ENCODE measurements at regions not wholly inside any gene's neighbourhood (a gene's known extent, or its start where the extent isn't known, plus 50 kb on each side); places are given as distances from the start of the nearest gene placed in this dataset.

DNA sequence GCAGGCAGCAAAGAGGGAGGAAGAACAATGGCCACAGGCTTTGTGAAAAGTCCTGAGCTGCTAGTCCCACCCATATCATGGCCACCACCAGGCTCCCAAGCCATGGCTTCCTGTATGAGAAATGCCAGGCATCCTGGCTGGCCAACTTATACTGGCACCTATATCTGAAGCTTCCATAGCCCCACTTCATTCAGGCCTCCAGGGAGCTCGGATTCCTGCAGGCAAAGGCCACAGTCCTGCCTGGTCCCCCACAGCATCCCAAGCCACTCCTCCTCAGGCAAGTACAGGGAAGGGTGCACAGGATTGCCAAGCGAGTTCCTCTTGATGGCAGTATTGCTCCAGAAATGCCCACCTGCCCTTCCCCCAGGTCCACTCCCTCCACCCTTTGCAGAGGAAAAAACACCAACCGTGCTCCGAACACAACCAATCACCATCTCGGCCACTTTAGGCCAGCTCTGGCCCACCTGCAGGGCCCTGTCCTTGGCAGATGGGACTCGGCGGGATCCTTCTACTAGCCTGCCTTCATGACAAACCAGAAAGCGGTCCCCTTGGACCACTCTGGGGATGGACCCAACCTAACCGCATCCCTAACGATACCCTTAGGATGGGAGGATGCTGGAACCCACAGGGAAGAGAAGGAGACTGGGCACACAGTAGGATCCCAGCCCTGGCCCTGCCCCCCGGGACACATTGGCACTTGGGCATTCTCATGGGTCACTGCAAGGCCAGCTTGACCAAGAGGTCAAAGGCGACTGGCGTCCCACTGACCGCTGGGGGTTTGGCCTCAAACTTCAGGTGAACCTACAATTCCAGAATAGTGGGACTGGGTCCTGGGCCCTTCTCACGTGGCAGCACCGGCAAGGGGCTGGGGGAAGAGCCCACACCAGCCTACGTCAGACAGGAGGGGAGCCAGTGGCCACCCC lies 220.4 kb upstream of the AGTR2 start:
- Histone ChIP-seq H3K27me3 (ENCODE audit: control insufficient read depth in 1 of 2, insufficient read depth in 2 of 2, low read length in 2 of 2) (peaks cover 0 to 4% of the 10 kb centered on the region in 2 donors), H3K36me3 (ENCODE audit: insufficient read depth, low read length) (no peaks in the 10 kb centered on the region), H3K4me1 (ENCODE audit: insufficient read depth, low read length) (no peaks in the 10 kb centered on the region), H3K4me3 (ENCODE audit: low read depth in 1 of 2, low read length in 2 of 2) (no peak overlapping the region), H3K9me3 (ENCODE audit: low read length) (no peaks in the 10 kb centered on the region), H3K27ac (ENCODE audit: low read depth, low read length) (no peak overlapping the region), H3K9ac (ENCODE audit: low read length) (no peak overlapping the region)

DNA sequence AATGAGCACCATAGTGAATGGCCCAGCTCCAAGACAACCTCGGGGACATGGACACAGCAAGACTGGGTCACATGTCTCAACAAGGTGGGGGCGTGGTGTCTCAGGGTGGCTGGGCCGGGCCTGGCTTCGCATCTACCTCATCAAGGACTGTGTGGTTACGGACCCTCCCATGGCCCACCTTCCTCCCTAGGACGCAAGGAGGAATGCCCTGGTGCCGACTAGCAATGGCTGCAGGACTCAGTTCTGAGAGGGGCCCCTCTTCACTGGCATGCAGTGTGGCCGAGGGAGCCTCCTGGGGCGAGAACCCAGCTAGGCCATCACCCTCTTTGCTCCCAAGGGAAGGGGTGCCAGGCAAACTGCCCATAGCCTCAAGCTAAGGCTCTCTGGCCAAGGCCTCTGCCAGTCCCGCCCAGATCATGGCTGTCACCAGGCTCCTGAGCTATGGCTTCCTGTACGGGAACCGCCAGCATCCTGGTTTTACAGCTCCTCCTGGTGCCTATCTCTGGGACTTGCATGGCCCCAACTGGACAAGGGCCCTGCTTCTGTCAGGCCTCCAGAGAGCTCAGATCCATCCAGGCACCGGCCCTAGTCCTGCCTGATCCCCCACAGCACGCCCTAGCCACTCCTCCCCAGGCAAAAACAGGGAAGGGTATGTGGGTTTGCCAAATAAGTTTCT lies 218.0 kb upstream of the AGTR2 start:
- Histone ChIP-seq H3K4me3 (ENCODE audit: low read depth in 1 of 2, low read length in 2 of 2) (no peak overlapping the region), H3K27ac (ENCODE audit: low read depth, low read length) (no peak overlapping the region), H3K9me3 (ENCODE audit: low read length) (no peaks in the 10 kb centered on the region), H3K36me3 (ENCODE audit: insufficient read depth, low read length) (no peaks in the 10 kb centered on the region), H3K9ac (ENCODE audit: low read length) (no peak overlapping the region), H3K27me3 (ENCODE audit: control insufficient read depth in 1 of 2, insufficient read depth in 2 of 2, low read length in 2 of 2) (peaks cover 0 to 4% of the 10 kb centered on the region in 2 donors), H3K4me1 (ENCODE audit: insufficient read depth, low read length) (no peaks in the 10 kb centered on the region)

DNA sequence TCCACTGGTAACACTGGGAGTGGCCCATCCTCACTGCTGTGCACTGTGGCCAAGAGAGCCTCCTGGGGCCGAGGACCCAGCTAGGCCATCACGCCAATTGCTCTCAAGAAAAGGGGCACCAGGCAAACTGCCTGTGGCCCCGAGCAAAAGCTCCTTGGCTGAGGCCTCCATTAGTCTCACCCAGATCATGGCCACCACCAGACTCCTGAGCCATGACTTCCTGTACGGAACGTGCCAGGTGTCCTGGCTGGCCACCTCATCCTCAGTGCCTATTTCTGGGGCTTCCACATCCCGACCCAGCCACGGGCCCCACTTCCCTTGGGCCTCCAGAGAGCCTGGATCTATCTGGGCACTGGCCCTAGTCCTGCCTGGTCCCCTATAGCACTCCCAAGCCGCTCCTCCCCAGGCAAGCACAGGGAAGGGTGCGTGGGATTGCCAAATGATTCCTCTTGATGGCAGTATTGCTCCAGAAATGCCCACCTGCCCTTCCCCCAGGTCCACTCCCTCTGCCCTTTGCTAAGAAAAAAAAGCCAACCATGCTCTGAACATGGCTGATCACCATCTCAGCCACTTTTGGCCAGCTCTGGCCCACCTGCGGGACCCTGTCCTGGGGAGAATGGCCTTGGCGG lies 212.6 kb upstream of the AGTR2 start:
- no peak overlapping the region for H3K4me3 ChIP-seq (ENCODE audit: low read depth in 1 of 2, low read length in 2 of 2)
- H3K27ac ChIP-seq (ENCODE audit: low read depth, low read length) = no peak overlapping the region
- no peak overlapping the region for H3K9ac ChIP-seq (ENCODE audit: low read length)
- peaks cover 0 to 8% of the 10 kb centered on the region in 2 donors for H3K27me3 ChIP-seq (ENCODE audit: control insufficient read depth in 1 of 2, insufficient read depth in 2 of 2, low read length in 2 of 2)
- H3K4me1 ChIP-seq (ENCODE audit: insufficient read depth, low read length) = no peaks in the 10 kb centered on the region
- H3K9me3 ChIP-seq (ENCODE audit: low read length) = no peaks in the 10 kb centered on the region
- no peaks in the 10 kb centered on the region for H3K36me3 ChIP-seq (ENCODE audit: insufficient read depth, low read length)

DNA sequence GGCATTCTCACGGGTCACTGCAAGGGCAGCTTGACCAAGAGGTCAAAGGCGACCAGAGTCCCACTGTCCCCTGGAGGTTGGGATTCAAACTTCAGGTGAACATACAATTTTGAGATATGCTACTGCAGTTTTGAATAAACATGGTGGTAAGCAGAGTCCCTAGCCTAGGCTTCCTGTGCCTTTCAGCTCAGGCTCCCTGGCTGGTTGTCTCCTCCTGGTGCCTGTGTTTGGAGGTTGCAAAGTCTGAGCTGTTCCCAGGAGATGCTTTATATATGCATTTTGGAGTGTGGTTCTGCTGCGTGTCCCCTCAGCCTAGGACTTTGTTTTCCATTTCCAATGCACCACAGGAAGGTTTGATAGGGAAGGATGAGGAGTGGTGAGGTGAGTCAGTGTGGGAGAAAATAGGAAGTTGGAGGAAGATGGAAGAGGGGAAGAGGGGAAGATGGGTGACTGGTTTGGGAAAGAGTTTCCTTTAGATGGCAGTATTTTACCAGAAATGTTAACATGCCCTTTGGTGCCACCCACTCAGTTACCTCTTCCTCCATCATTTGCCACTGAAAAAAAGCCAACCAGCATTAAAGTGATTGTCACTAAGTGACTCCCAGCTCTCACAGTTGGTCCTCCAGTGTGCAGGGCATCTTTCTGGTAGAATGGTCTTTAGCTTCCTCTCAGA lies 211.7 kb upstream of the AGTR2 start:
- Histone ChIP-seq H3K9me3 (ENCODE audit: low read length) (no peaks in the 10 kb centered on the region), H3K4me3 (ENCODE audit: low read depth in 1 of 2, low read length in 2 of 2) (no peak overlapping the region), H3K36me3 (ENCODE audit: insufficient read depth, low read length) (no peaks in the 10 kb centered on the region), H3K9ac (ENCODE audit: low read length) (no peak overlapping the region), H3K27me3 (ENCODE audit: control insufficient read depth in 1 of 2, insufficient read depth in 2 of 2, low read length in 2 of 2) (peaks cover 0 to 8% of the 10 kb centered on the region in 2 donors), H3K4me1 (ENCODE audit: insufficient read depth, low read length) (no peaks in the 10 kb centered on the region), H3K27ac (ENCODE audit: low read depth, low read length) (no peak overlapping the region)

DNA sequence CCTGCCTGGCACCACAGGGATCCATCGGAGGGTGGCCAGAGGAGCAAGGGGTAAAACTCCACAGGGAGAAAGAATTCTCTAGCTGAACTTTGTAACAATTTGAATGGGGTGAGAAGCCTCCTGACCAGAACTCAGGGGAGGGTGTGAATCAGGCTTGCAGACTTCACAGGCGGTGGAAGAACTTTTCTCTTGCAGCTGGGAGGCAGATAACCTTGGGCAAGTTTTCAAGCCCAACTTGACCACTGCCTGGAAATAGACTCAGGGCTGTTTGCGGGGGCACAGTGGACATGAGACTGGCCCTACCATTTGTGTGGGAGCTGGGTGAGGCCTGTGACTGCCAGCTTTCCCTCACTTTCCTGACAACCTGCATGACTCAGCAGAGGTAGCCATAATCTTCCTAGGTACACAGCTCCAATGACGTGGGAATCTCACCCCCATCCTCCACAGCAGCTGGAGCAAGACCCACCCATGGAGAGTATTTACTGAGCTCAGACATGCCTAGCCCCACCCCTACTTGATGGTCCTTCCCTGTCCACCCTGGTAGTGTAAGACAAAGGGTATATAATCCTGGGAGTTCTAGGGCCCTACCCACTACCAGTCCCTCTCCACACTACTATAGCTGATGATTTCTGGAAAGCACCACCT lies 210.0 kb upstream of the AGTR2 start:
- Histone ChIP-seq H3K27ac (ENCODE audit: low read depth, low read length) (no peak overlapping the region), H3K9ac (ENCODE audit: low read length) (no peak overlapping the region), H3K4me1 (ENCODE audit: insufficient read depth, low read length) (no peaks in the 10 kb centered on the region), H3K4me3 (ENCODE audit: low read depth in 1 of 2, low read length in 2 of 2) (no peak overlapping the region), H3K27me3 (ENCODE audit: control insufficient read depth in 1 of 2, insufficient read depth in 2 of 2, low read length in 2 of 2) (peaks cover 0 to 8% of the 10 kb centered on the region in 2 donors), H3K36me3 (ENCODE audit: insufficient read depth, low read length) (no peaks in the 10 kb centered on the region), H3K9me3 (ENCODE audit: low read length) (no peaks in the 10 kb centered on the region)

DNA sequence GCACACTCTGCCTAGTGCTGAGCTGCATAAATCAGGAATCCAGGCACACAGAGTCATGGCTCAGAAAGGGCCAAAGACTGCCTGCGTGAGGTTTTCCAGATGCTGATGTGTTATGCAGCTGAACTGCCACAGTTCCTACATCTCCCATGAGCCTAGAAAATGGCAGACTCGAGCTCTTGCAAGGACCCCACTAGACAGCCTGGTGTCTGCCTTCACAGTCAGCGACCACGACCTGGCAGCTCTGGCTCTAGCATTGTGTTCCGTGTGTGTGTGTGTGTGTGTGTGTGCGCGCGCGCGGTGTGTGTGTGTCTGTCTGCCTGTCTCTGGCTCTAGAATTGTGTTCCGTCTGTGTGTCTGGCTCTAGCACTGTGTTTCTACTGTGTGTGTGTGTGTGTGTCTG lies 203.6 kb upstream of the AGTR2 start:
- Histone ChIP-seq H3K4me3 (ENCODE audit: low read depth in 1 of 2, low read length in 2 of 2) (peak overlapping the region in 1 of 2 donors; percentile 68), H3K9ac (ENCODE audit: low read length) (no peak overlapping the region), H3K36me3 (ENCODE audit: insufficient read depth, low read length) (no peaks in the 10 kb centered on the region), H3K27me3 (ENCODE audit: control insufficient read depth in 1 of 2, insufficient read depth in 2 of 2, low read length in 2 of 2) (peaks cover 0 to 6% of the 10 kb centered on the region in 2 donors), H3K27ac (ENCODE audit: low read depth, low read length) (peak overlapping the region; percentile 32), H3K4me1 (ENCODE audit: insufficient read depth, low read length) (peaks cover 9% of the 10 kb centered on the region), H3K9me3 (ENCODE audit: low read length) (no peaks in the 10 kb centered on the region)

DNA sequence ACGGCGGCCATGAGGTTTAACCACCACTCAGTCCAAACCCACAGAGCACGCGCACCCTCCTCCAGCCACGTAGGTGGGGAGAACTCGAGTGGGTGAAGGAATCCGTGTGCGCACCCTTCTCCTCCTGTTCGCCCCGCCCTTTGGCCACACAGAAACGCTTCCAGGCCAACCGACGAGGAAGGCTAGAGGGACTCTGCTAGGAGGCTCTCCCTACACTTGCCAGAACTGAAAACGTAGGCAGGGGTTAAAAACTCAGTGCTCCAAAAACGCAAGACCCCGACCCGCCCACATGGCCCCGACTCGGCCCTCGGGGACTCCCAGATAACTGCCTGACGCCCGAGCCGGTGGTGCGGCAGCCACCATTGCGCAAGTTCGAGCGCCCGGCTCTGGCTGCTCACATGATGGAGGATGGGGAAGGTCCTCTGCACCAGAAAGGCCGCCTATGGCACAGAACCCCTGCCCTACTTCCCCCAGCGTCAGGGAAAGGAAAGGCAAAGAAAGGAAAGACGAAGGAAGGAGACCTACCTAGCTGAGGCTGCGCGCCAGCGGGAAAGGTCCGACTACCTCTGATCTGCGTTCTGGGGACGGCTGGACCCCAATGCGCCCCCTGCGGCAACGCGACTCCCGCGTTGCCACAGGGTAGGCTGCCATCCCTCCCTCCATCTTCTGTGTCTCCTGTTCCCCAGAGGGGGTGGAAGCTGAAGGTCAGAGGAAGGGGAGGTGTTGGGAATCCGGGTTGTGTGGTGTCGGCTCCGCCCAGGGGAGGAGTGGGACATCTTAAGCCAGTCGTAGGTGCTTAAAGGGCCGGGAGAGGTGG lies 201.9 kb upstream of the AGTR2 start:
- H3K27ac ChIP-seq (ENCODE audit: low read depth, low read length) = peak overlapping the region; percentile 47

DNA sequence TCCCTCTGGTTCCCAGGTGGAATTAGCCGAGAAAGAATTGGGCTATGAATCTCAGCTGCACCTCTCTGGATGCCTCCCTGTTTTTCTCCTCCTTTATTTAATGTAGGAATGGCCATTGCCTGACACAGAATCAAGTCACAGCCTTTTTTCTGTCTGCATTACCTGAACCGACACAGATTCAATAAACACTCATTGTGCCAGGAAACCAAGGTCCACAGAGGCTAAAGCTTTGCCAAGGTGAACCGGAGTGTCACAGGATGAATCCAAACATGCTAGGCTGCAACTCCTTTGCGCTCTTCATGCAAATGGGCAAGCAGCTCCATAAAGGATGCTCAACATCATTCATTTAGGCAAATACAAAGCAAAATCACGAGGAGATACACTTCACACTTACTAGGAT lies 199.8 kb upstream of the AGTR2 start:
- no peak overlapping the region for H3K9ac ChIP-seq (ENCODE audit: low read length)
- H3K27me3 ChIP-seq (ENCODE audit: control insufficient read depth in 1 of 2, insufficient read depth in 2 of 2, low read length in 2 of 2) = peaks cover 4 to 6% of the 10 kb centered on the region in 2 donors
- H3K4me3 ChIP-seq (ENCODE audit: low read depth in 1 of 2, low read length in 2 of 2) = no peak overlapping the region
- H3K36me3 ChIP-seq (ENCODE audit: insufficient read depth, low read length) = no peaks in the 10 kb centered on the region
- H3K4me1 ChIP-seq (ENCODE audit: insufficient read depth, low read length) = peaks cover 16% of the 10 kb centered on the region
- H3K9me3 ChIP-seq (ENCODE audit: low read length) = no peaks in the 10 kb centered on the region
- H3K27ac ChIP-seq (ENCODE audit: low read depth, low read length) = no peak overlapping the region

More for the DNA sequence above, 201.9 kb upstream of the AGTR2 start:
- H3K27me3 ChIP-seq (ENCODE audit: control insufficient read depth in 1 of 2, insufficient read depth in 2 of 2, low read length in 2 of 2) = peaks cover 4 to 6% of the 10 kb centered on the region in 2 donors
- H3K9ac ChIP-seq (ENCODE audit: low read length) = peak overlapping the region; percentile 57
- H3K36me3 ChIP-seq (ENCODE audit: insufficient read depth, low read length) = no peaks in the 10 kb centered on the region
- peak overlapping the region; percentile 47 to 68 for H3K4me3 ChIP-seq (ENCODE audit: low read depth in 1 of 2, low read length in 2 of 2)
- H3K9me3 ChIP-seq (ENCODE audit: low read length) = no peaks in the 10 kb centered on the region
- peaks cover 16% of the 10 kb centered on the region for H3K4me1 ChIP-seq (ENCODE audit: insufficient read depth, low read length)

DNA sequence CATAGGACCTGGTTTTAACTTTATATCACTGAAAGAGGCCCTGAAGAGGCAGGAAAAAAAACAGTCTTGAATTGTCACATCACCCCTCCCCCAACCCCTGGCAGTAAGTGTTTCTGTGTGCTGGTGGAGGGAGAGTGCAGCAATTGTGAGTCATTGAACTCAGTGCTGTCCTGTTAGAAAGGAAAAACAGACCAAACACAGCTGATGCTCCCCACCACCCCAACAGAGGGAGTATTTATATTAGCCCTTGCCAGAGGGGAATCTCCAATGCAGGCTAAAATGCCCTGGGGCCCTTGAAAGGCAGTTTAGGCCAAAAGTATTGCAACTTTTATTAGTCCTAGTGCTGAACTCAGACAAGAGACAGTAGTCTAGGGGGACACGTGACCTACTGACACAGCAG lies 197.8 kb upstream of the AGTR2 start:
- no peak overlapping the region for H3K9ac ChIP-seq (ENCODE audit: low read length)
- no peak overlapping the region for H3K4me3 ChIP-seq (ENCODE audit: low read depth in 1 of 2, low read length in 2 of 2)
- no peaks in the 10 kb centered on the region for H3K9me3 ChIP-seq (ENCODE audit: low read length)
- peaks cover 4 to 6% of the 10 kb centered on the region in 2 donors for H3K27me3 ChIP-seq (ENCODE audit: control insufficient read depth in 1 of 2, insufficient read depth in 2 of 2, low read length in 2 of 2)
- H3K27ac ChIP-seq (ENCODE audit: low read depth, low read length) = no peak overlapping the region
- no peaks in the 10 kb centered on the region for H3K36me3 ChIP-seq (ENCODE audit: insufficient read depth, low read length)
- H3K4me1 ChIP-seq (ENCODE audit: insufficient read depth, low read length) = peaks cover 8% of the 10 kb centered on the region

DNA sequence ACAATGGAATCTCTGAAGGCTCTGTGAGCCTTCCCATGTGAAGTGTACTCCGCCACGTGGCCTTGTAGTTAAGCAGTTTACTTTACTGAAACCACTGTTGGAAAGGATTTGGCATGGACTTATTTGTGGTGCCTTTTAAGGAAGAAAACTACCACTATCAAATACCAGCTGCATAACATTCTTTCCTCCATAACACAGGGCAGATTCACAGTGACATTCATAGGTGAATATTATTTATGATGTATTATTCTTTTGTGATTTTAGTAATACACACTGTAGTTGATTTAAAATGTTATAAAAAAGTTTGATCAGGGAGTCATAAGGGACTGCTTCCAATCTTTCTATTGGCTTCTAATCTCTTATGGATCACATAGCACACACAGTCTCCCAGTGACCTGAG lies 192.5 kb upstream of the AGTR2 start:
- H3K27me3 ChIP-seq (ENCODE audit: control insufficient read depth in 1 of 2, insufficient read depth in 2 of 2, low read length in 2 of 2) = peaks cover 0 to 2% of the 10 kb centered on the region in 2 donors
- H3K9ac ChIP-seq (ENCODE audit: low read length) = no peak overlapping the region
- H3K4me3 ChIP-seq (ENCODE audit: low read depth in 1 of 2, low read length in 2 of 2) = no peak overlapping the region
- peaks cover 2% of the 10 kb centered on the region for H3K4me1 ChIP-seq (ENCODE audit: insufficient read depth, low read length)
- no peaks in the 10 kb centered on the region for H3K9me3 ChIP-seq (ENCODE audit: low read length)
- H3K36me3 ChIP-seq (ENCODE audit: insufficient read depth, low read length) = no peaks in the 10 kb centered on the region
- H3K27ac ChIP-seq (ENCODE audit: low read depth, low read length) = no peak overlapping the region
